Osteocyte (in vitro differentiated cells): ENCODE measurements at regions not wholly inside any gene's neighbourhood (a gene's known extent, or its start where the extent isn't known, plus 50 kb on each side); places are given as distances from the start of the nearest gene placed in this dataset.

Source experiments
- DNase-seq: peaks from one replicate; pipeline ENCODE4 v3.0.0; 2021; ENCODE audit warnings: mixed read lengths; ENCODE audit not compliant: unreplicated experiment; ENCODE audit errors: extremely low spot score
- H3K27ac Mint-ChIP-seq: one replicate; pipeline ENCODE4 v1.8.0; 2021; ENCODE audit warnings: mild to moderate bottlenecking, mixed read lengths; ENCODE audit not compliant: unreplicated experiment
- H3K27me3 Mint-ChIP-seq: one replicate; pipeline ENCODE4 v1.8.0; 2021; ENCODE audit warnings: mixed read lengths; ENCODE audit not compliant: unreplicated experiment
- H3K36me3 Mint-ChIP-seq: one replicate; pipeline ENCODE4 v1.8.0; 2021; ENCODE audit warnings: mixed read lengths; ENCODE audit not compliant: unreplicated experiment
- H3K4me1 Mint-ChIP-seq: one replicate; pipeline ENCODE4 v1.8.0; 2021; ENCODE audit warnings: mixed read lengths; ENCODE audit not compliant: unreplicated experiment
- H3K4me3 Mint-ChIP-seq: one replicate; pipeline ENCODE4 v1.8.0; 2021; ENCODE audit warnings: mild to moderate bottlenecking, moderate library complexity, mixed read lengths; ENCODE audit not compliant: unreplicated experiment
- H3K9me3 Mint-ChIP-seq: one replicate; pipeline ENCODE4 v1.8.0; 2021; ENCODE audit warnings: mixed read lengths; ENCODE audit not compliant: unreplicated experiment
- CTCF ChIP-seq: fragments of 200-600 bp; sonication (generic); IDR thresholded peaks from 2 replicates; pipeline ENCODE4 v1.5.0; 2021; ENCODE audit warnings: antibody characterized with exemption, mild to moderate bottlenecking, moderate library complexity

- peaks cover 8% of the 10 kb centered on the region for H3K4me1 Mint-ChIP-seq
- H3K4me3 Mint-ChIP-seq = no peak overlapping the region
- DNase-seq = no peak
- no peak for TF ChIP-seq CTCF
- peaks cover 6% of the 10 kb centered on the region for H3K9me3 Mint-ChIP-seq
- H3K27ac Mint-ChIP-seq = no peak overlapping the region
- no peaks in the 10 kb centered on the region for H3K27me3 Mint-ChIP-seq
- no peaks in the 10 kb centered on the region for H3K36me3 Mint-ChIP-seq
Observed at GRCh38 chr5:165328846-165329245, 1823.4 kb downstream of the MAT2B start.

GRCh38 chr5:165333623-165334022 lies 1828.2 kb downstream of the MAT2B start:
- no peak for DNase-seq

GRCh38 chr5:165334201-165334600 lies 1828.8 kb downstream of the MAT2B start:
- Mint-ChIP-seq H3K4me1 (peaks cover 2% of the 10 kb centered on the region), H3K4me3 (no peak overlapping the region), H3K36me3 (no peaks in the 10 kb centered on the region), H3K27me3 (no peaks in the 10 kb centered on the region), H3K9me3 (no peaks in the 10 kb centered on the region), H3K27ac (no peak overlapping the region)
- no peak for DNase-seq
- no peak for TF ChIP-seq CTCF

More at GRCh38 chr5:165333623-165334022, 1828.2 kb downstream of the MAT2B start:
- Mint-ChIP-seq H3K27ac (no peak overlapping the region), H3K27me3 (no peaks in the 10 kb centered on the region), H3K9me3 (no peaks in the 10 kb centered on the region), H3K4me1 (peaks cover 5% of the 10 kb centered on the region), H3K4me3 (no peak overlapping the region), H3K36me3 (no peaks in the 10 kb centered on the region)
- no peak for TF ChIP-seq CTCF

- Mint-ChIP-seq H3K27ac (no peak overlapping the region), H3K27me3 (peaks cover 3% of the 10 kb centered on the region), H3K4me1 (no peaks in the 10 kb centered on the region), H3K36me3 (no peaks in the 10 kb centered on the region), H3K4me3 (no peak overlapping the region), H3K9me3 (no peaks in the 10 kb centered on the region)
- TF ChIP-seq CTCF = no peak
- DNase-seq = no peak
Observed at GRCh38 chr5:165349735-165350134, 1844.3 kb downstream of the MAT2B start.

- Mint-ChIP-seq H3K4me3 (no peak overlapping the region), H3K4me1 (no peaks in the 10 kb centered on the region), H3K27me3 (peaks cover 3% of the 10 kb centered on the region), H3K36me3 (no peaks in the 10 kb centered on the region), H3K27ac (no peak overlapping the region), H3K9me3 (no peaks in the 10 kb centered on the region)
- no peak for DNase-seq
- no peak for TF ChIP-seq CTCF
Observed at GRCh38 chr5:165351342-165351741, 1845.9 kb downstream of the MAT2B start.
